SIG-M5 treated with dmso at 0.1 percent for 504 hours (cell line): ENCODE measurements at regions not wholly inside any gene's neighbourhood (a gene's known extent, or its start where the extent isn't known, plus 50 kb on each side); places are given as distances from the start of the nearest gene placed in this dataset.
"Not testable (repeated sequence)": the region's sequence is repeated elsewhere in the genome, so short reads cannot be mapped to it uniquely, and the experiment has no call there.

Source experiments
- DNase-seq: peaks from one replicate; lab custom pipeline; 2025; ENCODE audit not compliant: unreplicated experiment; lab: John Stamatoyannopoulos, UW

DNA sequence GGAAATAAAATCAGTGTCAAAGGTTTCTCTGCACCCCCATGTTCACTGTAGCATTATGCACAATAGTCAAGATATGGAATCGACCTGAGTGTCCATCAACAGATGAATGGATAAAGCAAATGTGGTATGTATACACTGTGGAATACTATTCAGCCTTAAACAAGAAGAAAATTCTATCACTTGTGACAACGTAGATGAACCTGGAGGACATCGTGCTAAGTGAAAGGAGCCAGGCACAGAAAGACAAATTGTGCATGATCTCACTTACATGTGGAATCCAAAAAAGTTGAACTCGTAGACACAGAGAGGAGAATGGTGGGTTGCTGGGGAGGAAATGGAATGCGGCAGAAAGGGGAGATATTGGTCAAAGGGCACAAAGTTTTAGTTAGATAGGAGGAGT is 136.3 kb upstream of the ESR1 start:
- DNase-seq: no peak

DNA sequence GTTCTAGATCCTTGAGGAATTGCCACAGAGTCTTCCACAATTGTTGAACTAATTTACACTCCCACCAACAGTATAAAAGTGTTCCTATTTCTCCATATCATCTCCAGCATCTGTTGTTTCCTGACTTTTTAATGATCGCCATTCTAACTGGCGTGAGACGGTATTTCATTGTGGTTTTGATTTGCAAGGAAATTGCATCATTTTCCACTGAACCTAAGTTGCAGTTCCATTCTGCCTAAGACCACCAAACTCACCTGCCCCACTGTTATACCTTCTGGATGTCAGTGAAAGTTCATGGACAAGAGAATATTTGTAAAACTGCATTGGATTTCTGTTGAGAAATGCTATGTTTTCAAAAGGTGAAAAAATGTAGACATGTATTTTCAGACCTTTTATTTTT is 132.9 kb upstream of the ESR1 start:
- no peak for DNase-seq

- DNase-seq: peak; percentile 49
Measured at GRCh38 chr6:151675746-151676459, 131.6 kb upstream of the ESR1 start.

DNA sequence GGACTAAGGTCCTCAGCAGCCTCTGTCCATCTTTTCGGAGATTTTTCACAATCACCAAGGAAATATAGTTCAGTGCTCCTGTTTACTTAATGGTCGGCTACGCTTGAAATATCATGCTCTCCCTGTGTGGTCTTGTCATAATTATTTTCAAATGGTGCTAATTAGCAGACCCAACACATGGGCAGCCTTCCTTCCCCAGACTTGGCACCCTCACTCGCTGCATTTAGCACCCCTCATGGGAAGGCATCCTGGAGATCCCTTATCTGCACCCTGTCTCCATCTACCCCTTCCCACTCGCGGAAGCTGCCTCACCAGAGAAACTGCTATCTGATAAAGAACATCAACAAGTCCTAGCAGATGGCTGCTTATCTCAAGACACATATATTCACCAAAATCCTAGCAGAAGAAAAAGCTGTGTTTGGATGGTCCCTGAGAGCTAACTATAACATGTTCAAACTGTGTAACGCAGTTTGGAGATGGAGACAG is 131.0 kb upstream of the ESR1 start:
- no peak for DNase-seq

- DNase-seq: no peak
Measured at GRCh38 chr6:151677404-151677803, 130.1 kb upstream of the ESR1 start.

DNA sequence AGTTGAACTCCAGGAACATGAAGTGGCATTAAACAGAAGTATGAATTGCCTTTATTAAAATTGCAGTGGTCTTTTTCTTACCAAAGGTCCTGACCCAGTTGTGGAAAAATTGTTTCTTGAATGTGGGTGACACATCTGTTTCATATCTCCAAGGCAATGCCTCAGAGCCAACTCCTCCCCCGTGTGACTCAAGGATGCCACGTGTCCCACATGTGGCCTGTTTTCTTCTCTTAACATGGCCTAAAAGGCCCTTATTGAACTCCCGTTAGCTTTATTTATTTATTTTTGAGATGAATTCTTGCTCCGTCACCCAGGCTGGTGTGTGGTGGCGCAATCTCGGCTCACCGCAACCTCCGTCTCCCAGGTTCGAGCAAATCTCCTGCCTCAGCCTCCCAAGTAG is 128.4 kb upstream of the ESR1 start:
- no peak for DNase-seq

DNA sequence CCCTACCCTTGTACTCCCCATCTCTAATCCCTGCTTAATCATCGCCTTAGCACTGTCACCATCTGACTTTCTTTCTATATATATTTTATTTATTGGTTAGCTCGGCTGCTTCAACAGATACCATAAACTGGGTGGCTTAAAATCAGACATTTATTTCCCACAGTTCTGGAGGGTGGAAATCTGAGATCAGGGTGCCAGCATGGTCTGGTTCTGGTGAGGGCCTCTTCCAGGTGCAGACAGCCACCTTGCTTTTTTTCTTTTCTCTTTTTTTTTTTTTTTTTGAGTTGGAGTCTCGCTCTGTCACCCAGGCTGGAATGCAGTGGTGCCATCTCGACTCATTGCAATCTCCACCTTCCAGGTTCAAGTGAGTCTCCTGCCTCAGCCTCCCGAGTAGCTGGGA is 127.5 kb upstream of the ESR1 start:
- no peak for DNase-seq

DNA sequence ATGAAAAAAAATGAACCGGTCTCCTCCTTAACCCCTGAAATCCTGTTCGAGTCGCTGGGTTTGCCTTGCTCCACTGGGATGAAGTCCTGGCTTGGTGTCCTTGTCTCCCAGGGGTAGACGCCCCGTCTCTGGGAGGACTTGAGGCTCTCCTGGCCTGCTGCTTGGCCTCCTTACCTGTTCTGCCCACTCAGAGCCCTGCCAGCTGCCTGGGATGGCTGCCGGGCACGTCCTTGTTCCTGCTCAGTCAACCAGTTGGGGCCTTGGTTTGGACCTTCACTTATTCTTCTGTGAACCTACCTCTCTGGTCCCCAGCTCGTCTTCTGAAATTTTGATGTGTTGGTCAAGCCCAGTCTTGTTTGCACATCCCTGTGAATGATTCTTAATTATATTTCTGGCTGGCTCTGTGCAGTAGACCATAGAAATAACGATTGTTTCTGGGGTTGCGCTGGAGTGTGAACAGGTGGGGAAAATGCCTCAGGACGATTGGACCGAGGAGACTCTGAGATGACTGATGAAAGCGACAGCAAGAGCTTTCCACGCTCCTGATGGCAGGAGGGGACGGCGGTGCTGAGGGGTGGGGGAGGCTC is 126.5 kb upstream of the ESR1 start:
- DNase-seq: no peak

DNA sequence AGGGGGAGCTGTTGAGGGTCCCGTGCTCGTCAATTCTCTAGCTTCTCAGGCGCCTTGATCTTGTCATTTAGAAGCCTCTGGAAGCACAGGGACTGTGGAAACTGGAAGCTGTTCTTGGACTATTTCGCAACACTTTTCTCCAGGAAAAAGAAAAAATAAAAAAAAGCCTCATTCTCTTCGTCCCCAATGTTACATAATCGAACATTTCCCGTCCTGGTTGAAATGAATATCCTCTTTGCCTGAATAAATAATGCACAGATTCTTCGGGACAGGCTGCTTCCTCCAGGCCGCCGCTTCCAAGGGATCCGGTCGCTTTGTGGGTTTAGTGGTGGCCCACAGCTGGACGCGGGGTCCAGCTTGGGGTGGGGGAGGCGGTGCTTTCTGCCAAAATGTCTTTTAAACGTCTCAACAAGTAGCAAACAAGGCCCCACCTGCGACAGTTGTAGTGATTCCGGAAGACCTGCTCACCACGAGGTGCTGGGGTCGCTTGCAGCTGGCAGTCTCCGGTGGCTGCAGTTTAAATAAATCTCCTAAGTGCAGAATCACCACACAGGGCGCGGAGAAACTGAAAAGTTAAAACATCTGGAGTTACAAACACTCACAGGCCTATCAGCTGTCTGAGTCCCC is 125.9 kb upstream of the ESR1 start:
- no peak for DNase-seq

GRCh38 chr6:151682251-151682650 is 125.2 kb upstream of the ESR1 start:
- no peak for DNase-seq

DNA sequence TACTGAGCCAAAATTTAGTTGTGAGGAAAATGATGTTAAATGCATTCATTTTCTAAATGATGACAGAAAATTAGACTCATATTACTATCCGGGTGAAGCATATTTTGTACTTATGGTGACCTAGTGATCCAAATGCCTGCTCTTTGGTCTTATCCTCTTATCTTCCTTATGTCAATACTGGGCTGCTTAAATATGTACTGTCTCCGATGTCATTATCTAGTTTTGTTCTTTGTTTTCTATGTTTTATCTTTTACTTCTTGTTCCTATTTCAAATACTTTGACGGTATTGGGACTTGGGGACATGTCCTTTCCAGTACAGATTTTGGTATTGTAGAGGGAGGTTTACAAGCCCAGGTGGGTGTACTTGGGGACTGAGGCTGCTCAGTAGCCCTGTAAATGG is 124.6 kb upstream of the ESR1 start:
- DNase-seq: no peak

GRCh38 chr6:151683381-151683780 is 124.1 kb upstream of the ESR1 start:
- no peak for DNase-seq

DNA sequence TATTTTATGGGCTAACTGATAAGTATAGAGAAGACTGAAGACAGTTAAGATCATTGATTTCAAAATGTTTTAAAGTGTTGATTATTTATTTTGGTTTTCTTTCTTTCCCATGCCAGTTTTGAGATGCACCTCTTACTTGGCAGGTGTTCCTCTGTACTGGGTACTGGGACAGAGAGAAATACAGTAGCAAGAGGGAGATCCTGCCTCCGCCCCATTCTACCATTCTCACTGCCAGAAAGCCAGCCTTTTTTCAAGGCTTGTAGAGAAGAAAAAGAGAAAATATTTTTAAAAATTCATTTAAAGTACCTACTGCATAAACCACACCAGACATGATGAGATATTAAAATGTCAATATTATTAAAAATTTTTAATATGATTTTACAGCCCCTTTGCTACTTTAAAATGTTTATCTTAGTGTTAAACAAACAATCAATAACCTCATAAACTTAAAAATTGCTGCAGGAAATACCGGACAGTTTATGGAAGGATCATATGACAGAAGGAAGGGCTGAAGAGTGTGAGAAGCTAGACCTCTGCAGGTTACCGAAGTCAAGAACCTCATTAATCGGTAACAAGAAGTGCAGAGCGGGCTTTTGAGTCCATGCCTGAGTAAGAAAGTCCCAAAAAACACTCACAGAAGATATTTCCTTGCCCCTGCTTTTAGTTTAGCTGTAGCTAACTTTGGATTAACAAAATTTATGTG is 117.8 kb upstream of the ESR1 start:
- DNase-seq: peak; percentile 1

- peak; percentile 6 for DNase-seq
Measured at GRCh38 chr6:151690303-151690702, 117.2 kb upstream of the ESR1 start.

DNA sequence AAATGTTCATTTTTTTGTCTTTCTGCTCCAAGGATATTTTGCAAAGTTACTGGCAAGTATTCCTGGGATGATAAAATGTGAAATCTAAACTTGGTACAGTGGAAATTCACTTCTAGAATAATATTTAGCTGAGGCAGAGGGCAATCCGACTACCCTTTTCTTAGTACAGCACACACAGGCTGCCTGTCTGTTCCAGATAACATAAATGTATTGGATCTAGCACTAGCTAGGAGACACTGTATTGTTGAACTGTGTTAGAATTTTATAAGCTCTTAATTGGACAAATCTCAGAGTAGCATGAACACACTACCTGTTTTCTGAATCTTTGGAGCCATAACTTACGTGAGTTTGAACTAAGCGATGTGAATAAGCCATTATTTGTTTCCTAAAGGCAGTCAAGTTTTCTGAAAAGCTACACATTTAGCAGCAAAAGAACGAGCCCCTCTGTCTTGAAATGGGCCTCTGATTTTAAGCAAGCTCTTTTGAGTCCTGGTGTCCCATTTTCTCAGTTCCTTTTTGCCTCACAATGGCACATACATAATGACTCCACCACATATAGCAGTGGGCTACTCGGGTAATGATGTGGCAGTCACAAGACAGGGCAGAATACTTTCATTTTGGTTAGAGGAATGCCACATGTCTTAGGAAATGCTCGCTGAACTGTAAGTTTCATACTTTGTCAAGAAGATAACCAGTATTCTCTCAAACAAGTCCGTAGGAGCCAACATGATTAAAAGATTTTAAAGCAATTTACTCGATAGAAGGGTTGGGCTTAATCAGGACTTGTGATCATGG is 116.5 kb upstream of the ESR1 start:
- peak; percentile 1 for DNase-seq

DNA sequence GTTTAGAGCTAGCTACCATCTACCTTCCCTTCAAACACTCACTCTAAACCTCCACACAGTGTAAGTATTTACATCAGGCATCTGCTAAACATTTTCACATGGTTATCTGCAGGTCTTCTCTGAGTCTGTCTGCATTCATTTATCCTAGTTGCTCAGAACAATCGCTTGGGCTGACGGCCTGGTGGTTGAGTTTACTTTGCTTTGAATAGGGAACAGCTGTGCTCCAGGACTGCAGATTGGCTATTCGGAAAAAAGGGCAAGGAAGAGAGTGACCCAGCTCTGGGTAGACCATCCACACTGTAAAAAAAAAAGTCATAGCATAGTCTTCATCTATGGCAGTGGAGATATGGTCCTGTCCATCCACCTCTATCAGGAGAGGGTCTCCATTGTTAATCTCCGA is 115.3 kb upstream of the ESR1 start:
- no peak for DNase-seq

DNA sequence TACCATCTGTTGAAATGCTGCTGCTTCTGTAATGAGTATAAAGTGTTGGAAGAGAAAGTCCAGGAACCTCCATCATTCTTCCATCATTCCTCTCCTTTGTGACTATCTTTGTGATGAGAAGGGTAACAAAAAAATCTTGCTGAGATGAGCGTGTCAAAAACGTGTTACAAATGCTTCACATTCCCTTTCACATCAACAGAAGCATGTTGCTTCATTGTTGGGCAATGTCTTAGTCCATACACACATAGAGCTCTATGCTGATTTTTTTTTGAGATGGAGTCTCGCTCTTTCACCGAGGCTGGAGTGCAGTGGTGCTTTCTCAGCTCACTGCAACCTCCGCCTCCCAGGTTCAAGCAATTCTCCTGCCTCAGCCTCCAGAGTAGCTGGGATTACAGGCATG is 114.1 kb upstream of the ESR1 start:
- no peak for DNase-seq

DNA sequence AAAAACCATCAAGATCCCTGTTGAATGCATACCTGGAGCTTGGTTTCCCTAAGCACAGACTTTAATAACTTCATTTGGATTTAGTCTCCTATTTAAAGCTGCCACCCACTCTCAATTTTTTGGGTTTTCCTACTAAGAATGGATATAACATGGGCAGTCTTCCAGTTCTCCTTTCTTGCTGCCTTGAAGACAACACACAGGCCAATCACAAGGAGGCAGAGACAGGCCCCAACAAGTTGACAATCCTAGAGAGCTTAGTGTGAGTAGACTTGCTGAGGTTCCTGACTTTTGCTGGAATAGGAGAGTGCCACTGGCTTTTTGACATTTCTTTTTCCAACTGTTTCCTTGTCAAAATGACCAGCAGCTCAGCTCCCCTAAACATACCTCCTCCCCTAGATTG is 112.3 kb upstream of the ESR1 start:
- DNase-seq: no peak

- DNase-seq: not testable (repeated sequence)
Measured at GRCh38 chr6:151696302-151696701, 111.2 kb upstream of the ESR1 start.

GRCh38 chr6:151698931-151699700 is 108.4 kb upstream of the ESR1 start:
- no peak for DNase-seq
